Liver (tissue), 8 donors: ENCODE measurements at regions not wholly inside any gene's neighbourhood (a gene's known extent, or its start where the extent isn't known, plus 50 kb on each side); places are given as distances from the start of the nearest gene placed in this dataset.

Experiments used
- DNase-seq: peaks from one replicate; pipeline ENCODE4 v3.0.0-alpha.2; 2017; ENCODE audit warnings: low spot score
- H3K27ac ChIP-seq, 2 donors: one replicate each; pipeline ENCODE4 v1.7.0; 2013; ENCODE audit warnings: inconsistent platforms in 2 of 2, low read length in 2 of 2, control low read depth in 1 of 2, low read depth in 1 of 2, mild to moderate bottlenecking in 1 of 2
- H3K27me3 ChIP-seq, 4 donors: one replicate each; pipeline versions ENCODE4 v1.6.1 to v1.7.0; 2013; ENCODE audit warnings: low read length in 3 of 4, inconsistent platforms in 1 of 4, mild to moderate bottlenecking in 1 of 4, moderate library complexity in 1 of 4; ENCODE audit not compliant: control insufficient read depth in 4 of 4, insufficient read depth in 4 of 4
- H3K36me3 ChIP-seq, 4 donors: one replicate each; pipeline versions ENCODE4 v1.6.1 to v1.7.0; 2013; ENCODE audit warnings: low read length in 3 of 4, mild to moderate bottlenecking in 3 of 4, low read depth in 1 of 4, moderate library complexity in 1 of 4; ENCODE audit not compliant: control insufficient read depth in 4 of 4, insufficient read depth in 3 of 4
- H3K4me1 ChIP-seq, 4 donors: one replicate each; pipeline versions ENCODE4 v1.6.1 to v1.7.0; 2013; ENCODE audit warnings: low read length in 3 of 4, mild to moderate bottlenecking in 3 of 4, moderate library complexity in 1 of 4; ENCODE audit not compliant: control insufficient read depth in 4 of 4, insufficient read depth in 4 of 4
- H3K4me3 ChIP-seq, 3 donors: one replicate each; pipeline versions ENCODE4 v1.6.1 to v1.7.0; 2013; ENCODE audit warnings: low read length in 3 of 3, control low read depth in 1 of 3, low read depth in 1 of 3, mild to moderate bottlenecking in 1 of 3
- H3K9ac ChIP-seq, 2 donors: one replicate each; pipeline ENCODE4 v1.7.0; 2013; ENCODE audit warnings: low read length in 2 of 2, mild to moderate bottlenecking in 2 of 2, moderate library complexity in 2 of 2, control low read depth in 1 of 2, low read depth in 1 of 2
- H3K9me3 ChIP-seq, 4 donors: one replicate each; pipeline versions ENCODE4 v1.6.1 to v1.7.0; 2013; ENCODE audit warnings: low read length in 3 of 4; ENCODE audit not compliant: control insufficient read depth in 4 of 4
- CTCF ChIP-seq: fragments of 150-350 bp; IDR thresholded peaks from 2 replicates; pipeline ENCODE4 v1.5.1; 2017; ENCODE audit warnings: improper control_type of control experiment, low read depth, low read length; ENCODE audit not compliant: missing input control
- EGR1 ChIP-seq, 2 donors: IDR thresholded peaks; 2 replicates each; pipeline ENCODE4 v1.6.1; 2016 to 2018; ENCODE audit warnings: antibody characterized with exemption in 2 of 2, low read depth in 2 of 2
- FOXA1 ChIP-seq: IDR thresholded peaks from 2 replicates; pipeline ENCODE4 v1.6.1; 2016; ENCODE audit warnings: antibody characterized with exemption
- FOXA2 ChIP-seq: IDR thresholded peaks from 2 replicates; pipeline ENCODE4 v1.6.1; 2016; ENCODE audit warnings: antibody characterized with exemption
- GABPA ChIP-seq, 2 donors: IDR thresholded peaks in 1 of 2; conservative IDR thresholded peaks in 1 of 2; 2 replicates each; pipeline ENCODE4 v1.6.1; 2016; ENCODE audit warnings: antibody characterized with exemption in 2 of 2, mild to moderate bottlenecking in 1 of 2, moderate library complexity in 1 of 2
- HNF4A ChIP-seq, 2 donors: conservative IDR thresholded peaks; 2 replicates each; pipeline ENCODE4 v1.6.1; 2016; ENCODE audit warnings: antibody characterized with exemption in 2 of 2, mild to moderate bottlenecking in 2 of 2
- HNF4G ChIP-seq: IDR thresholded peaks from 2 replicates; pipeline ENCODE4 v1.6.1; 2016; ENCODE audit warnings: antibody characterized with exemption
- JUND ChIP-seq, 2 donors: IDR thresholded peaks; 2 replicates each; pipeline ENCODE4 v1.6.1; 2016; ENCODE audit warnings: antibody characterized with exemption in 2 of 2
- MAX ChIP-seq: IDR thresholded peaks from 2 replicates; pipeline ENCODE4 v1.6.1; 2016; ENCODE audit warnings: antibody characterized with exemption
- NR2F2 ChIP-seq: IDR thresholded peaks from 2 replicates; pipeline ENCODE4 v1.6.1; 2016; ENCODE audit warnings: antibody characterized with exemption
- RAD21 ChIP-seq, 2 donors: IDR thresholded peaks; 2 replicates each; pipeline ENCODE4 v1.6.1; 2016; ENCODE audit warnings: antibody characterized with exemption in 2 of 2, mild to moderate bottlenecking in 2 of 2
- REST ChIP-seq: IDR thresholded peaks from 2 replicates; pipeline ENCODE4 v1.6.1; 2016; ENCODE audit warnings: antibody characterized with exemption, mild to moderate bottlenecking
- RXRA ChIP-seq, 2 donors: IDR thresholded peaks; 2 replicates each; pipeline ENCODE4 v1.6.1; 2017 to 2018; ENCODE audit warnings: antibody characterized with exemption in 2 of 2, mild to moderate bottlenecking in 1 of 2
- SP1 ChIP-seq: IDR thresholded peaks from 2 replicates; pipeline ENCODE4 v1.6.1; 2018; ENCODE audit warnings: antibody characterized with exemption, mild to moderate bottlenecking
- TAF1 ChIP-seq: conservative IDR thresholded peaks from 2 replicates; pipeline ENCODE4 v1.6.1; 2016; ENCODE audit warnings: antibody characterized with exemption, mild to moderate bottlenecking
- YY1 ChIP-seq: IDR thresholded peaks from 2 replicates; pipeline ENCODE4 v1.6.1; 2016; ENCODE audit warnings: antibody characterized with exemption, mild to moderate bottlenecking
- ZBTB33 ChIP-seq: IDR thresholded peaks from 2 replicates; pipeline ENCODE4 v1.6.1; 2016; ENCODE audit warnings: antibody characterized with exemption
- WGBS: extraction: QIAGEN DNeasy Blood & Tissue Kit; methylation state at CpG from one replicate; pipeline ENCODE4 v1.1.7; 2013; 5-methylcytosine and 5-hydroxymethylcytosine counted together
- TF ChIP-seq, protein P1 (sequence below): IDR thresholded peaks from 2 replicates; pipeline ENCODE4 v1.6.1; 2016; ENCODE audit warnings: antibody characterized with exemption
- donor health status: healthy.
- donor health status: healthy.
- donor health status: healthy.
- donor health status: healthy.
- donor health status: healthy.

DNA sequence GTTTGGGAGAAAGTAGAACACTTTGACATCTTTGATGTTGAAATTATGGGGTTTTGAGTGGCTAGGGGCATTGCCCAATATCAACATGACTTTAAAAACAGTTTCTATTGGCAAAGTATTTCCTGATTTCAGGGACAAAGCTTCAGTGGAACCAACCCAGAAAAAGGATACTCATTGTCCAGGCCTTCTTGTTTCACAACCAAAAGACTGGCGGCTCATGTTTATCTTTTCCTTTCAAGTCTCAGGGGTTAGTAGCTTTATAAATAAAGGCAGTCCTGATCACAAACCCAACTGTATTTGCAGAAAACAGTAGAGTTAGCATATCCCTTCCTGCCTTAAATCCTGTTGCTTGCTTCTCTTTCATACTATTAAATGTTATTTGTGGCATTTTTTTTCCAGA lies 119.1 kb downstream of the SLITRK2 start:
- Histone ChIP-seq H3K4me3 (no peak overlapping the region), H3K27ac (no peak overlapping the region), H3K36me3 (no peaks in the 10 kb centered on the region), H3K4me1 (no peaks in the 10 kb centered on the region), H3K9ac (no peak overlapping the region), H3K9me3 (no peaks in the 10 kb centered on the region), H3K27me3 (no peaks in the 10 kb centered on the region)
- TF ChIP-seq SP1 (peak; percentile 25), JUND (IDR thresholded peaks at IDR 0.05) (peak in 1 of 2 donors; percentile 28), RXRA (IDR thresholded peaks at IDR 0.05) (peak in 1 of 2 donors; percentile 35), REST (no peak), HNF4G (no peak), RAD21 (IDR thresholded peaks at IDR 0.05) (no peak), ZBTB33 (no peak), FOXA1 (no peak), HNF4A (conservative IDR thresholded peaks at IDR 0.05) (peak; percentile 23 to 47), YY1 (no peak), MAX (no peak), CTCF (no peak), EGR1 (IDR thresholded peaks at IDR 0.05; ENCODE audit: low read depth in 2 of 2) (no peak), GABPA (IDR thresholded peaks at IDR 0.05 in 1 of 2, conservative IDR thresholded peaks at IDR 0.05 in 1 of 2) (no peak), TAF1 (no peak), NR2F2 (no peak), FOXA2 (no peak)
- TF ChIP-seq, protein P1, sequence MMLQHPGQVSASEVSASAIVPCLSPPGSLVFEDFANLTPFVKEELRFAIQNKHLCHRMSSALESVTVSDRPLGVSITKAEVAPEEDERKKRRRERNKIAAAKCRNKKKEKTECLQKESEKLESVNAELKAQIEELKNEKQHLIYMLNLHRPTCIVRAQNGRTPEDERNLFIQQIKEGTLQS, result no peak
- 25% methylated on average over 1 of the region's 1 CpG for WGBS
- DNase-seq, result no peak
